Sigmoid colon (tissue), 4 donors: ENCODE measurements at regions not wholly inside any gene's neighbourhood (a gene's known extent, or its start where the extent isn't known, plus 50 kb on each side); places are given as distances from the start of the nearest gene placed in this dataset.

Experiments
- EP300 ChIP-seq, 4 donors: sonication (generic); formaldehyde crosslinking; IDR thresholded peaks; one replicate each; pipeline ENCODE4 v1.6.1; 2017; ENCODE audit warnings: antibody characterized with exemption in 4 of 4
- TF ChIP-seq, protein P1 (sequence below), 4 experiments: fragments of 450-650 bp in 3 of 4; fragments of 200-600 bp in 1 of 4; IDR thresholded peaks; one replicate each; pipeline ENCODE4 v1.5.1; 2016 to 2019; ENCODE audit warnings: antibody characterized with exemption in 4 of 4, mild to moderate bottlenecking in 3 of 4, moderate library complexity in 2 of 4

DNA sequence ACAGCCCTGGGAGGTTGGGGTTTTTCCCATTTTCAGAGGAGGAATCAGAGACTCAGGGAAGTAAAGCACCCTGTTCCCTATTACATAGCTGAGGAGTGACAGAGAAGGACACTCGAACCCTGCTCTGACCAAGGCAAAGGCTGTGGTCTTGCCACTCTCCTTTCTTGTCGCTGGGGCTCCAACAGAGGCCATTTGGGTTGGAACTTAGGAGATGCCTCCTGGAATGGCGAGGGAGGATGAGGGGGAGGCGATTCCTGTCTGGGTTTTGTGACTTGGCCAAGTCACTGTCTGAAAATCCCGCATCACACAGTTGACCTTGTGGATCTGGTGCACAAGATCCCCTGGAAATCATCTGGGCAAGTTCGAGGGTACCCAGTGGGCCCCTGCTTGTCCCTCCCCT is 64.0 kb upstream of the HAND1 start:
- TF ChIP-seq, protein P1, sequence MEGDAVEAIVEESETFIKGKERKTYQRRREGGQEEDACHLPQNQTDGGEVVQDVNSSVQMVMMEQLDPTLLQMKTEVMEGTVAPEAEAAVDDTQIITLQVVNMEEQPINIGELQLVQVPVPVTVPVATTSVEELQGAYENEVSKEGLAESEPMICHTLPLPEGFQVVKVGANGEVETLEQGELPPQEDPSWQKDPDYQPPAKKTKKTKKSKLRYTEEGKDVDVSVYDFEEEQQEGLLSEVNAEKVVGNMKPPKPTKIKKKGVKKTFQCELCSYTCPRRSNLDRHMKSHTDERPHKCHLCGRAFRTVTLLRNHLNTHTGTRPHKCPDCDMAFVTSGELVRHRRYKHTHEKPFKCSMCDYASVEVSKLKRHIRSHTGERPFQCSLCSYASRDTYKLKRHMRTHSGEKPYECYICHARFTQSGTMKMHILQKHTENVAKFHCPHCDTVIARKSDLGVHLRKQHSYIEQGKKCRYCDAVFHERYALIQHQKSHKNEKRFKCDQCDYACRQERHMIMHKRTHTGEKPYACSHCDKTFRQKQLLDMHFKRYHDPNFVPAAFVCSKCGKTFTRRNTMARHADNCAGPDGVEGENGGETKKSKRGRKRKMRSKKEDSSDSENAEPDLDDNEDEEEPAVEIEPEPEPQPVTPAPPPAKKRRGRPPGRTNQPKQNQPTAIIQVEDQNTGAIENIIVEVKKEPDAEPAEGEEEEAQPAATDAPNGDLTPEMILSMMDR (IDR thresholded peaks at IDR 0.05), result no peak
- no peak for TF ChIP-seq EP300 (IDR thresholded peaks at IDR 0.05)
